ENCODE measurements at regions not wholly inside any gene's neighbourhood (a gene's known extent, or its start where the extent isn't known, plus 50 kb on each side); places are given as distances from the start of the nearest gene placed in this dataset.

- TF ChIP-seq MXI1 (conservative IDR thresholded peaks at IDR 0.05; ENCODE audit: poor library complexity, severe bottlenecking) (no peak), CTCF (IDR thresholded peaks at IDR 0.05; ENCODE audit: poor library complexity, severe bottlenecking) (no peak)
Observed at GRCh38 chr5:93255796-93256195, 325.2 kb downstream of the NR2F1-AS1 start.
